ENCODE measurements at regions not wholly inside any gene's neighbourhood (a gene's known extent, or its start where the extent isn't known, plus 50 kb on each side); places are given as distances from the start of the nearest gene placed in this dataset.

DNA sequence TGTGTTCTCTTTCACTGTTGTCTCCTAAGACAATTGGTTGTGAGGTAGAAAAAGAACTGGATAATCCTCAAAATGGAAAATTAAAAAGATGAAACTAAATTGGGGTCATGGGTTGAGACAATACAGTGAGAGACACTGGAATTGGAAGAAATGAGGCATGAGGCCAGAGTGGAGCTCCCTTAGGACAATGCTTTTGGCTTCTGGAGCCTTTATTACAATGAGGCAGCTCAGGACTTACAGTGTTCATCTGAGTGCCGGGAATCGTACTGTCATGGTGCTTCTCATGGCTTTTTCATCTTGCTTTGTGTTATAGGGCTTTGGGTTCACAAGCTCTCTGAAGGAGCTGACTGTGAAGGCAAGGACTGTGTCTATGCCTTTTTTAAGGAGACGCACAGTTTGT is 293.5 kb downstream of the SOX2 start:
- TF ChIP-seq, protein P1, sequence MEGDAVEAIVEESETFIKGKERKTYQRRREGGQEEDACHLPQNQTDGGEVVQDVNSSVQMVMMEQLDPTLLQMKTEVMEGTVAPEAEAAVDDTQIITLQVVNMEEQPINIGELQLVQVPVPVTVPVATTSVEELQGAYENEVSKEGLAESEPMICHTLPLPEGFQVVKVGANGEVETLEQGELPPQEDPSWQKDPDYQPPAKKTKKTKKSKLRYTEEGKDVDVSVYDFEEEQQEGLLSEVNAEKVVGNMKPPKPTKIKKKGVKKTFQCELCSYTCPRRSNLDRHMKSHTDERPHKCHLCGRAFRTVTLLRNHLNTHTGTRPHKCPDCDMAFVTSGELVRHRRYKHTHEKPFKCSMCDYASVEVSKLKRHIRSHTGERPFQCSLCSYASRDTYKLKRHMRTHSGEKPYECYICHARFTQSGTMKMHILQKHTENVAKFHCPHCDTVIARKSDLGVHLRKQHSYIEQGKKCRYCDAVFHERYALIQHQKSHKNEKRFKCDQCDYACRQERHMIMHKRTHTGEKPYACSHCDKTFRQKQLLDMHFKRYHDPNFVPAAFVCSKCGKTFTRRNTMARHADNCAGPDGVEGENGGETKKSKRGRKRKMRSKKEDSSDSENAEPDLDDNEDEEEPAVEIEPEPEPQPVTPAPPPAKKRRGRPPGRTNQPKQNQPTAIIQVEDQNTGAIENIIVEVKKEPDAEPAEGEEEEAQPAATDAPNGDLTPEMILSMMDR (conservative IDR thresholded peaks at IDR 0.05): no peak
- H3K27ac ChIP-seq: no peak overlapping the region

GRCh38 chr3:182005701-182006100 is 294.0 kb downstream of the SOX2 start:
- TF ChIP-seq, protein P1 (conservative IDR thresholded peaks at IDR 0.05): no peak
- no peak overlapping the region for H3K27ac ChIP-seq

GRCh38 chr3:182006431-182006830 is 294.7 kb downstream of the SOX2 start:
- TF ChIP-seq, protein P1 (conservative IDR thresholded peaks at IDR 0.05): no peak
- H3K27ac ChIP-seq: no peak overlapping the region

- TF ChIP-seq, protein P1 (conservative IDR thresholded peaks at IDR 0.05): no peak
- no peak overlapping the region for H3K27ac ChIP-seq
Measured at GRCh38 chr3:182007441-182007840, 295.7 kb downstream of the SOX2 start.

- TF ChIP-seq, protein P1 (conservative IDR thresholded peaks at IDR 0.05): no peak
- H3K27ac ChIP-seq: no peak overlapping the region
Measured at GRCh38 chr3:182018361-182018760, 306.6 kb downstream of the SOX2 start.

- TF ChIP-seq, protein P1 (conservative IDR thresholded peaks at IDR 0.05): no peak
- H3K27ac ChIP-seq: no peak overlapping the region
Measured at GRCh38 chr3:182019926-182020325, 308.2 kb downstream of the SOX2 start.

GRCh38 chr3:182023843-182024242 is 312.1 kb downstream of the SOX2 start:
- no peak overlapping the region for H3K27ac ChIP-seq
- TF ChIP-seq, protein P1 (conservative IDR thresholded peaks at IDR 0.05): no peak

- no peak overlapping the region for H3K27ac ChIP-seq
- TF ChIP-seq, protein P1 (conservative IDR thresholded peaks at IDR 0.05): no peak
Measured at GRCh38 chr3:182027366-182027765, 315.6 kb downstream of the SOX2 start.

All from VCaP (cell line).